Mesendoderm (in vitro differentiated cells): ENCODE measurements at regions not wholly inside any gene's neighbourhood (a gene's known extent, or its start where the extent isn't known, plus 50 kb on each side); places are given as distances from the start of the nearest gene placed in this dataset.
"Not testable (repeated sequence)": the region's sequence is repeated elsewhere in the genome, so short reads cannot be mapped to it uniquely, and the experiment has no call there.

Source experiments
- DNase-seq: peaks from one replicate; pipeline ENCODE4 v3.0.0; 2013
- H2AK5ac ChIP-seq: 2 replicates; pipeline ENCODE4 v1.6.1; 2013; ENCODE audit warnings: low read length, inconsistent platforms
- H2BK120ac ChIP-seq: 2 replicates; pipeline ENCODE4 v1.6.1; 2013; ENCODE audit warnings: low read depth, mild to moderate bottlenecking, low read length, moderate library complexity, mixed read lengths
- H2BK15ac ChIP-seq: replicated peaks from 2 replicates; pipeline ENCODE4 v1.6.1; 2013; ENCODE audit warnings: low read depth, mild to moderate bottlenecking, moderate library complexity
- H2BK5ac ChIP-seq: 2 replicates; pipeline ENCODE4 v1.6.1; 2013; ENCODE audit warnings: low read length, inconsistent platforms
- H3K18ac ChIP-seq: 2 replicates; pipeline ENCODE4 v1.6.1; 2013; ENCODE audit warnings: mild to moderate bottlenecking, low read length, mixed read lengths
- H3K23ac ChIP-seq: one replicate; pipeline ENCODE4 v1.6.1; 2013; ENCODE audit warnings: low read length
- H3K27ac ChIP-seq: 2 replicates; pipeline ENCODE4 v1.5.1; 2013; ENCODE audit warnings: low read depth, mild to moderate bottlenecking, inconsistent platforms, low read length, moderate library complexity
- H3K27me3 ChIP-seq: 2 replicates; pipeline ENCODE4 v1.6.1; 2013; ENCODE audit warnings: low read length, control low read depth, mild to moderate bottlenecking, inconsistent platforms; ENCODE audit not compliant: insufficient read depth, poor library complexity
- H3K36me3 ChIP-seq: 2 replicates; pipeline ENCODE4 v1.6.1; 2013; ENCODE audit warnings: low read length, inconsistent platforms; ENCODE audit not compliant: control insufficient read depth, insufficient read depth
- H3K4ac ChIP-seq: one replicate; pipeline ENCODE4 v1.6.1; 2013; ENCODE audit warnings: low read depth, mild to moderate bottlenecking, low read length, moderate library complexity
- H3K4me1 ChIP-seq: 2 replicates; pipeline ENCODE4 v1.6.1; 2013; ENCODE audit warnings: low read depth, low read length, inconsistent platforms; ENCODE audit not compliant: control insufficient read depth
- H3K4me2 ChIP-seq: 2 replicates; pipeline ENCODE4 v1.6.1; 2013; ENCODE audit warnings: low read length
- H3K4me3 ChIP-seq: 2 replicates; pipeline ENCODE4 v1.5.1; 2013; ENCODE audit warnings: mild to moderate bottlenecking, low read length
- H3K56ac ChIP-seq: one replicate; pipeline ENCODE4 v1.6.1; 2013; ENCODE audit warnings: low read length
- H3K79me1 ChIP-seq: 2 replicates; pipeline ENCODE4 v1.6.1; 2013; ENCODE audit warnings: low read length, inconsistent platforms
- H3K79me2 ChIP-seq: 2 replicates; pipeline ENCODE4 v1.6.1; 2013; ENCODE audit warnings: mild to moderate bottlenecking, low read length; ENCODE audit not compliant: control insufficient read depth, insufficient read depth
- H3K9ac ChIP-seq: 2 replicates; pipeline ENCODE4 v1.6.1; 2013; ENCODE audit warnings: low read length, inconsistent platforms
- H4K5ac ChIP-seq: one replicate; pipeline ENCODE4 v1.6.1; 2013; ENCODE audit warnings: low read length
- H4K8ac ChIP-seq: one replicate; pipeline ENCODE4 v1.6.1; 2013; ENCODE audit warnings: low read depth, mild to moderate bottlenecking, control low read depth, low read length, moderate library complexity
- WGBS: extraction: QIAGEN DNeasy Blood & Tissue Kit; methylation state at CpG from one replicate; pipeline ENCODE4 v1.1.7; 2013; ENCODE audit warnings: low lambda C conversion rate, missing lambda C conversion rate; ENCODE audit not compliant: insufficient coverage; ENCODE audit errors: extremely low coverage; 5-methylcytosine and 5-hydroxymethylcytosine counted together

- Histone ChIP-seq H3K4me2 (no peak overlapping the region), H3K27ac (no peak overlapping the region), H3K4ac (no peak overlapping the region), H3K23ac (no peak overlapping the region), H3K79me2 (no peaks in the 10 kb centered on the region), H3K4me3 (no peak overlapping the region), H2BK120ac (no peak overlapping the region), H3K4me1 (no peaks in the 10 kb centered on the region), H2BK5ac (no peak overlapping the region), H2BK15ac (no peak overlapping the region), H3K79me1 (no peaks in the 10 kb centered on the region), H4K5ac (no peak overlapping the region), H2AK5ac (no peak overlapping the region), H3K56ac (no peak overlapping the region), H3K9ac (no peak overlapping the region), H3K27me3 (no peaks in the 10 kb centered on the region), H4K8ac (no peak overlapping the region), H3K36me3 (no peaks in the 10 kb centered on the region), H3K18ac (no peak overlapping the region)
- no CpG with 5 or more reads among the region's 2 CpGs for WGBS
- no peak for DNase-seq
Measured at GRCh38 chr9:16293610-16294009, 576.9 kb downstream of the BNC2 start.

GRCh38 chr9:16294133-16294770 is 576.2 kb downstream of the BNC2 start:
- no peak overlapping the region for H2BK5ac ChIP-seq
- no peaks in the 10 kb centered on the region for H3K36me3 ChIP-seq
- H4K8ac ChIP-seq: no peak overlapping the region
- H3K4me1 ChIP-seq: no peaks in the 10 kb centered on the region
- no peaks in the 10 kb centered on the region for H3K79me1 ChIP-seq
- no peaks in the 10 kb centered on the region for H3K79me2 ChIP-seq
- no peak overlapping the region for H3K27ac ChIP-seq
- no peak overlapping the region for H2BK15ac ChIP-seq
- H3K18ac ChIP-seq: no peak overlapping the region
- H3K9ac ChIP-seq: no peak overlapping the region
- no peak overlapping the region for H4K5ac ChIP-seq
- H3K27me3 ChIP-seq: no peaks in the 10 kb centered on the region
- H3K4ac ChIP-seq: no peak overlapping the region
- H2BK120ac ChIP-seq: no peak overlapping the region
- H3K4me3 ChIP-seq: no peak overlapping the region
- WGBS: no CpG with 5 or more reads among the region's 7 CpGs
- H2AK5ac ChIP-seq: no peak overlapping the region
- H3K23ac ChIP-seq: no peak overlapping the region
- no peak for DNase-seq
- no peak overlapping the region for H3K4me2 ChIP-seq
- H3K56ac ChIP-seq: no peak overlapping the region

GRCh38 chr9:16294940-16295339 is 575.5 kb downstream of the BNC2 start:
- DNase-seq, H3K4me1 ChIP-seq, H3K4ac ChIP-seq, H2BK15ac ChIP-seq, H3K9ac ChIP-seq, H3K27ac ChIP-seq, H2BK5ac ChIP-seq, H3K4me3 ChIP-seq, H3K23ac ChIP-seq, H2BK120ac ChIP-seq, H3K79me1 ChIP-seq, H3K27me3 ChIP-seq, H3K18ac ChIP-seq, H4K5ac ChIP-seq, H2AK5ac ChIP-seq, H3K79me2 ChIP-seq, H3K4me2 ChIP-seq, H3K56ac ChIP-seq, H4K8ac ChIP-seq, H3K36me3 ChIP-seq: not testable (repeated sequence)
- WGBS: no CpG with 5 or more reads among the region's 5 CpGs

- H3K27me3 ChIP-seq, H3K4me1 ChIP-seq, H3K4ac ChIP-seq, H2BK15ac ChIP-seq, H3K23ac ChIP-seq, DNase-seq, H3K56ac ChIP-seq, H3K18ac ChIP-seq, H4K8ac ChIP-seq, H3K4me2 ChIP-seq, H2BK5ac ChIP-seq, H2AK5ac ChIP-seq, H3K79me1 ChIP-seq, H3K4me3 ChIP-seq, H3K27ac ChIP-seq, H3K36me3 ChIP-seq, H4K5ac ChIP-seq, H3K79me2 ChIP-seq, H3K9ac ChIP-seq, H2BK120ac ChIP-seq: not testable (repeated sequence)
- no CpG with 5 or more reads among the region's 3 CpGs for WGBS
Measured at GRCh38 chr9:16299368-16299767, 571.1 kb downstream of the BNC2 start.

- H3K18ac ChIP-seq: no peak overlapping the region
- H3K4me1 ChIP-seq: no peaks in the 10 kb centered on the region
- WGBS: no CpG with 5 or more reads among the region's 6 CpGs
- H3K79me2 ChIP-seq: no peaks in the 10 kb centered on the region
- no peak overlapping the region for H4K5ac ChIP-seq
- H3K23ac ChIP-seq: no peak overlapping the region
- H2AK5ac ChIP-seq: no peak overlapping the region
- no peaks in the 10 kb centered on the region for H3K27me3 ChIP-seq
- H3K79me1 ChIP-seq: no peaks in the 10 kb centered on the region
- H2BK5ac ChIP-seq: no peak overlapping the region
- H3K36me3 ChIP-seq: no peaks in the 10 kb centered on the region
- no peak overlapping the region for H4K8ac ChIP-seq
- H3K4me2 ChIP-seq: no peak overlapping the region
- no peak overlapping the region for H2BK120ac ChIP-seq
- no peak overlapping the region for H3K4me3 ChIP-seq
- no peak overlapping the region for H3K9ac ChIP-seq
- DNase-seq: no peak
- H3K27ac ChIP-seq: no peak overlapping the region
- H3K4ac ChIP-seq: no peak overlapping the region
- H2BK15ac ChIP-seq: no peak overlapping the region
- H3K56ac ChIP-seq: no peak overlapping the region
Measured at GRCh38 chr9:16303506-16303905, 567.0 kb downstream of the BNC2 start.

- Histone ChIP-seq H3K27me3 (no peaks in the 10 kb centered on the region), H4K8ac (no peak overlapping the region), H2BK120ac (no peak overlapping the region), H3K56ac (no peak overlapping the region), H3K23ac (no peak overlapping the region), H3K36me3 (no peaks in the 10 kb centered on the region), H3K4me2 (no peak overlapping the region), H3K4me1 (no peaks in the 10 kb centered on the region), H3K4me3 (no peak overlapping the region), H2BK5ac (no peak overlapping the region), H2BK15ac (no peak overlapping the region), H3K18ac (no peak overlapping the region), H2AK5ac (no peak overlapping the region), H3K4ac (no peak overlapping the region), H4K5ac (no peak overlapping the region), H3K79me1 (no peaks in the 10 kb centered on the region), H3K9ac (no peak overlapping the region), H3K27ac (no peak overlapping the region), H3K79me2 (no peaks in the 10 kb centered on the region)
- no CpG with 5 or more reads among the region's 3 CpGs for WGBS
- DNase-seq: peak; percentile 45
Measured at GRCh38 chr9:16304301-16304700, 566.2 kb downstream of the BNC2 start.
